LNCAP (cell line): ENCODE measurements at regions not wholly inside any gene's neighbourhood (a gene's known extent, or its start where the extent isn't known, plus 50 kb on each side); places are given as distances from the start of the nearest gene placed in this dataset.

ENCODE experiments used
- TF ChIP-seq, protein P1 (sequence below): fragments of 450-650 bp; IDR thresholded peaks from 2 replicates; pipeline ENCODE4 v1.5.1; 2017; ENCODE audit warnings: mild to moderate bottlenecking

DNA sequence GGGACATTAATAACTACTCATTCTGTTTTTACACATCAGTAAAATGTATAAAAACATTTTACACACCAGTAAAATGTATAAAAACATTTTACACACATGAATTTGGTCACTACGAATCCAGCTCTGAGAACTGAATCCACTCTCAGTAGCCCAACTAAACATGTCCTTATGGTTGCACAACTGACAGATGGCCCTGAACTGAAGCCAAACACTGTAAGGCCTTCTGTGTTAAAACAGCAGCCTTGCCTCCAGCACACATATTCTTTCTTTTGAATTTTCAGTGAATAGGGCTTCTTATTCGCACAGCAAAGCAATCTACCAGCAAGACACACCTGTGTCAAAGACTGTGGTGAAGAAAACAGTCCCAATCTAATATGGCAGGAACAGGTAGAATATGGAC is 169.9 kb upstream of the FMR1 start:
- TF ChIP-seq, protein P1, sequence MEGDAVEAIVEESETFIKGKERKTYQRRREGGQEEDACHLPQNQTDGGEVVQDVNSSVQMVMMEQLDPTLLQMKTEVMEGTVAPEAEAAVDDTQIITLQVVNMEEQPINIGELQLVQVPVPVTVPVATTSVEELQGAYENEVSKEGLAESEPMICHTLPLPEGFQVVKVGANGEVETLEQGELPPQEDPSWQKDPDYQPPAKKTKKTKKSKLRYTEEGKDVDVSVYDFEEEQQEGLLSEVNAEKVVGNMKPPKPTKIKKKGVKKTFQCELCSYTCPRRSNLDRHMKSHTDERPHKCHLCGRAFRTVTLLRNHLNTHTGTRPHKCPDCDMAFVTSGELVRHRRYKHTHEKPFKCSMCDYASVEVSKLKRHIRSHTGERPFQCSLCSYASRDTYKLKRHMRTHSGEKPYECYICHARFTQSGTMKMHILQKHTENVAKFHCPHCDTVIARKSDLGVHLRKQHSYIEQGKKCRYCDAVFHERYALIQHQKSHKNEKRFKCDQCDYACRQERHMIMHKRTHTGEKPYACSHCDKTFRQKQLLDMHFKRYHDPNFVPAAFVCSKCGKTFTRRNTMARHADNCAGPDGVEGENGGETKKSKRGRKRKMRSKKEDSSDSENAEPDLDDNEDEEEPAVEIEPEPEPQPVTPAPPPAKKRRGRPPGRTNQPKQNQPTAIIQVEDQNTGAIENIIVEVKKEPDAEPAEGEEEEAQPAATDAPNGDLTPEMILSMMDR = no peak

DNA sequence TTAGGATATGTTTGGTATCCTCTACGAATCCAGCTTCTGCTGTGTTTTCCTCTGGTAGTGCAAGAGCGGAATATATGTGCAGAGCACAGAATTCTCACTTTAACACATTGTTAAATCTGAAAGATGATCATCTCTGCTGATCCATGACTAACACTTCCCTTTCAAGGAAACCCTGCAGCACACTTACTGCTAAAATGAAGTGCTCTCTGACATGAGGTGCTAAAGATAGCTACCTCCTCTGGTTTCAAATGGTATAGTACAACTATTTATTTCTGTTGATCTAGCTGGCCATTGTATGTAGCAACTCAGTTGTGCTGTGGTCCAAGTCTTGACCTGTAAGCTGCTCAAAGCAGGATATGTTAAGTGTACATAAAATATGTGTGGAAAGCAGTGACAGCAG is 162.4 kb upstream of the FMR1 start:
- TF ChIP-seq, protein P1 = no peak

DNA sequence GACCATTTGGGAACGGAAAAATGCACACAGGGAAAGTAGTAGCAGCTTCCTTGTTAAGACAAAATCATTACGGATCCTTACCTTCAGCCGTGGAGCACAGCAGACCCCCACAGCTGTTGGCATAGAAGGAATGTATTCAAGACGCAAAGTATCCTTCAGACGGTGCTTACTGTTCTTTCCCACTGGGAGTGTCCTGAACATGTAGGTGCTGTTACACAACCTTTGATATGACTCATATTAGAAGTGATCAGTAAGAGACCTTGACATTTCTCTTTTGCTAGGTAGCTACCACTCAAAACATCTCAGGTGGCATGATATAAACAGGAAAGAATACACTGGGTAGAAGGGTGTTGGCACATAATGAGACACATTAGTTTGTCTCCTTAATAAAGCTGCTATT is 154.0 kb upstream of the FMR1 start:
- TF ChIP-seq, protein P1 = no peak

DNA sequence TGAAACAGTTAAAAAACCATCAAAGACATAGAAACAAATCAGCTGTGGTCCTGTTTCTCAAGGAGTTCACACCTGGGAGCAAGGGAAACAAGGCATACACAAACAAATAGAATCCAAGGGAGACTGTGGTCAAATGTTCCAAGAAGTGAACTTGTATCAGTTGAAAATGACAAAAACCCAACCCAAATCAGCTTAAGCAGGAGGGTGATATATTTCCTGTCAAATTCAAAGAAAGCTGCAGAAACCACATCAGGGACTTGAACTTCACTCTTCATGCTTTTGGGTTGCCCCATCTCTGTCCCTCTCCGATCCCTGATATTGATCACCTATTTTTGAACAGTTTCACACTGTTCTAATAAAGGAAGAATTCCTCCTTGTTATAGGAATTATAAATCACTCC is 148.6 kb upstream of the FMR1 start:
- TF ChIP-seq, protein P1 = no peak

DNA sequence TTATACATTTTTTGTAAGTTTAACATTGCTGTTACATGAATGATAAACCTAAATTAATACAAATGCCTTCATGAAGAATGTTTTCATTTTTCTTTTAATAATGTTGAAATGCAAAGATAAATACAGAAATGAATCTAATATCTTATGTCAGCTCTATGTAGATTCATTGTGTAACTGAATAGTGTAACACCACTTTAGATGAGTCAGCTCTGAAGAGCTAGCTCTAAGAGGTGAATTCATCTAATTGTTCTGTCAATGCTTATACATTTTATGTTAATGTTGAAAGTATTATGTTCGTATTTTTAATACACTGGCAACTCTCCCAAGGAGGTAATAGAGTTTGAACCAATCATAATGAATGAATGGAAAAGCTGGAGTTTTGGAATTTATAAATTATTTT is 146.9 kb upstream of the FMR1 start:
- TF ChIP-seq, protein P1 = no peak

DNA sequence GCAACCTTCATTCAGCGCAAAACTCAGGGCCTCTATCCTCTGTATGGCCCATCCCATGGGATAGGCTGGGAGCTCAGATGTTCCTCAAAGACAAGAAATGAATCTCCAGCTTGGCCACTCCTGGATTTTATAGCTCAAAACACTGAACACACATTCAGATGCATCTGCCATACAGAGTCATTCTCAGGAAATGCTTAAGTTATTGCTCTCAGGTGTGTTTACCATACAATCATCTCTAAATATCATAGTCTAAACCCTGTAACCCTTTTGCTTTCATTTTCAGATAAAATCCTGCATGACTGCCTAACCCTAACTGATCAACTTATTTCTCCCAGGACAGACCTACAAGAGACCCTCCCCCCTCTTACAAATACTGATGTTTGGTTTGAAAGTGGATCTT is 140.9 kb upstream of the FMR1 start:
- TF ChIP-seq, protein P1 = no peak

DNA sequence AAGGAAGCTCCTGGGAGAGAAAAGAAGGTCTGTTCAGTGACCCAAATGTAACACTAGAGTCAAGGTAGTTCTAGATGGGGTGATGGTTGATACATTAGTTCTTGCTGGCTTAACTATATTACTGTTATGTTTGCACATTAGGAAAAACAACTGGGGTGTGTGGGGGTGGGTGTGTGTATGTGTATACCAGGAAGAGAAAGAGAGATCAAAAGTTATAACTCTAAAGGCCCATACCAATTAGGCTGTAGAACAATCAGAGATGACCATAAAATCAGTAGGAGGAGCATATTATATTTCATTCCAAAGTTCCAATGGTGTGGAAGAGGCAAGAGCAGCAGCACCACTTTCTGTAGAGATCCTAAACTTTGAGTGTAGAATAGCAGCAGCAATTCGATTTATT is 134.7 kb upstream of the FMR1 start:
- TF ChIP-seq, protein P1 = no peak

DNA sequence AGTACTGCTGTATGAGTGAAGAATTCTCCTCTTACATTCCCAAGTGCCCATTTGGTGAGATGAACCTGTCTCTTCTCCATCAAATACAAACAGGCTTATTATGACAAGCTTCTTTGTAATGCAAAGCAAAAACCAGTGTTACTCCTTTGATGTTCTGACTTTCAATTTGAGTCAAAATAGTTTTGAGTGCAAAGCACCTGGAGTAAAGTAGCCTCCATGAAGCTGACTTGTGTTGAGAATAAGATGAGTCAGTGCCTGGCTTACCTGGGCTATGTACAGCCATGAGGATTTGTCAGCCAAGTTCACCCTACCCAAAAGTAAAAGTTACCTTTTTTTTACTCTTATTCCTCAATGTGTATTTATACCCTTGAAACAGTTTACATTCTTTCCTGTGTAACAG is 132.5 kb upstream of the FMR1 start:
- TF ChIP-seq, protein P1 = no peak
